Stimulated activated effector memory CD8-positive, alpha-beta T cell treated with anti-CD3 and anti-CD28 coated beads, Interleukin-12 subunit alpha, Interleukin-12 subunit beta, amount 100 ng/mL, for 72 hours (primary cell): ENCODE measurements at regions not wholly inside any gene's neighbourhood (a gene's known extent, or its start where the extent isn't known, plus 50 kb on each side); places are given as distances from the start of the nearest gene placed in this dataset.

Experiments used
- ATAC-seq: fragments of 150-1000 bp; cut with Tn5 transposase; 2 replicates; pipeline ENCODE4 v1.10.0; 2021
- DNase-seq, 2 donors: peaks; one replicate each; pipeline ENCODE4 v3.0.0; 2021 to 2022; ENCODE audit warnings: low spot score in 2 of 2
- H3K27ac Mint-ChIP-seq: one replicate; pipeline ENCODE4 v1.8.0; 2022; ENCODE audit warnings: mild to moderate bottlenecking, mixed read lengths
- H3K36me3 Mint-ChIP-seq: one replicate; pipeline ENCODE4 v1.8.0; 2022; ENCODE audit warnings: mild to moderate bottlenecking, mixed read lengths
- H3K4me1 Mint-ChIP-seq: one replicate; pipeline ENCODE4 v1.8.0; 2022; ENCODE audit warnings: mixed read lengths
- H3K4me3 Mint-ChIP-seq: one replicate; pipeline ENCODE4 v1.8.0; 2022; ENCODE audit warnings: mild to moderate bottlenecking, mixed read lengths
- H3K9me3 Mint-ChIP-seq: one replicate; pipeline ENCODE4 v1.8.0; 2022; ENCODE audit warnings: mixed read lengths

- ATAC-seq (no peak), DNase-seq (no peak)
- no peak overlapping the region for H3K4me3 Mint-ChIP-seq
- no peak overlapping the region for H3K27ac Mint-ChIP-seq
- no peaks in the 10 kb centered on the region for H3K36me3 Mint-ChIP-seq
- H3K4me1 Mint-ChIP-seq: peaks cover 8% of the 10 kb centered on the region
- peaks cover 5% of the 10 kb centered on the region for H3K9me3 Mint-ChIP-seq
Observed at GRCh38 chr6:163768905-163769304, 354.4 kb downstream of the QKI start.

GRCh38 chr6:163766936-163767335 is 352.4 kb downstream of the QKI start:
- DNase-seq (no peak), ATAC-seq (no peak)

GRCh38 chr6:163765335-163765734 is 350.8 kb downstream of the QKI start:
- H3K4me1 Mint-ChIP-seq: peaks cover 8% of the 10 kb centered on the region
- ATAC-seq: no peak
- H3K9me3 Mint-ChIP-seq: peaks cover 5% of the 10 kb centered on the region
- H3K27ac Mint-ChIP-seq: no peak overlapping the region
- H3K36me3 Mint-ChIP-seq: no peaks in the 10 kb centered on the region
- H3K4me3 Mint-ChIP-seq: no peak overlapping the region
- no peak for DNase-seq

More at GRCh38 chr6:163766936-163767335, 352.4 kb downstream of the QKI start:
- Mint-ChIP-seq H3K27ac (no peak overlapping the region), H3K4me1 (peaks cover 8% of the 10 kb centered on the region), H3K4me3 (no peak overlapping the region), H3K36me3 (no peaks in the 10 kb centered on the region), H3K9me3 (peaks cover 5% of the 10 kb centered on the region)

GRCh38 chr6:163764565-163764964 is 350.0 kb downstream of the QKI start:
- Mint-ChIP-seq H3K4me3 (no peak overlapping the region), H3K9me3 (peaks cover 5% of the 10 kb centered on the region), H3K4me1 (peaks cover 8% of the 10 kb centered on the region), H3K27ac (no peak overlapping the region), H3K36me3 (no peaks in the 10 kb centered on the region)
- ATAC-seq (peak; percentile 51), DNase-seq (no peak)

- Mint-ChIP-seq H3K4me1 (peaks cover 8% of the 10 kb centered on the region), H3K4me3 (no peak overlapping the region), H3K27ac (no peak overlapping the region), H3K9me3 (peaks cover 2% of the 10 kb centered on the region), H3K36me3 (no peaks in the 10 kb centered on the region)
- no peak for ATAC-seq
- no peak for DNase-seq
Observed at GRCh38 chr6:163761481-163761880, 347.0 kb downstream of the QKI start.

GRCh38 chr6:163760860-163761259 is 346.3 kb downstream of the QKI start:
- DNase-seq (peak in 1 of 2 donors; percentile 12), ATAC-seq (no peak)
- no peak overlapping the region for H3K4me3 Mint-ChIP-seq
- peaks cover 8% of the 10 kb centered on the region for H3K4me1 Mint-ChIP-seq
- peaks cover 2% of the 10 kb centered on the region for H3K9me3 Mint-ChIP-seq
- H3K27ac Mint-ChIP-seq: no peak overlapping the region
- no peaks in the 10 kb centered on the region for H3K36me3 Mint-ChIP-seq

GRCh38 chr6:163759542-163759941 is 345.0 kb downstream of the QKI start:
- Mint-ChIP-seq H3K27ac (no peak overlapping the region), H3K4me3 (no peak overlapping the region), H3K9me3 (peaks cover 2% of the 10 kb centered on the region), H3K36me3 (no peaks in the 10 kb centered on the region), H3K4me1 (peaks cover 6% of the 10 kb centered on the region)
- peak in 1 of 2 donors; percentile 17 for DNase-seq
- no peak for ATAC-seq

- Mint-ChIP-seq H3K4me3 (no peak overlapping the region), H3K9me3 (peaks cover 4% of the 10 kb centered on the region), H3K27ac (no peak overlapping the region), H3K4me1 (peaks cover 4% of the 10 kb centered on the region), H3K36me3 (peaks cover 1% of the 10 kb centered on the region)
- DNase-seq (peak in 1 of 2 donors; percentile 8), ATAC-seq (no peak)
Observed at GRCh38 chr6:163757520-163757919, 343.0 kb downstream of the QKI start.

GRCh38 chr6:163756079-163756478 is 341.6 kb downstream of the QKI start:
- peaks cover 8% of the 10 kb centered on the region for H3K9me3 Mint-ChIP-seq
- peaks cover 14% of the 10 kb centered on the region for H3K4me1 Mint-ChIP-seq
- no peak overlapping the region for H3K4me3 Mint-ChIP-seq

GRCh38 chr6:163754866-163755265 is 340.3 kb downstream of the QKI start:
- peaks cover 25% of the 10 kb centered on the region for H3K4me1 Mint-ChIP-seq
- peaks cover 8% of the 10 kb centered on the region for H3K9me3 Mint-ChIP-seq
- H3K27ac Mint-ChIP-seq: no peak overlapping the region
- H3K4me3 Mint-ChIP-seq: no peak overlapping the region
- peaks cover 10% of the 10 kb centered on the region for H3K36me3 Mint-ChIP-seq
- ATAC-seq (no peak), DNase-seq (peak in 1 of 2 donors; percentile 2)

More at GRCh38 chr6:163756079-163756478, 341.6 kb downstream of the QKI start:
- H3K36me3 Mint-ChIP-seq: peaks cover 6% of the 10 kb centered on the region
- ATAC-seq (no peak), DNase-seq (peak in 1 of 2 donors; percentile 17)
- no peak overlapping the region for H3K27ac Mint-ChIP-seq

GRCh38 chr6:163753430-163753829 is 338.9 kb downstream of the QKI start:
- DNase-seq: peak in 1 of 2 donors; percentile 43
- ATAC-seq: peak; percentile 65
- Mint-ChIP-seq H3K9me3 (peaks cover 8% of the 10 kb centered on the region), H3K27ac (no peak overlapping the region), H3K4me3 (no peak overlapping the region), H3K36me3 (peaks cover 10% of the 10 kb centered on the region), H3K4me1 (peaks cover 25% of the 10 kb centered on the region)

- Mint-ChIP-seq H3K36me3 (peaks cover 10% of the 10 kb centered on the region), H3K9me3 (peaks cover 6% of the 10 kb centered on the region), H3K4me3 (no peak overlapping the region), H3K27ac (peak overlapping the region; percentile 63), H3K4me1 (peaks cover 25% of the 10 kb centered on the region)
- no peak for ATAC-seq
- peak in 1 of 2 donors; percentile 33 for DNase-seq
Observed at GRCh38 chr6:163752446-163752845, 337.9 kb downstream of the QKI start.

GRCh38 chr6:163751032-163751525 is 336.6 kb downstream of the QKI start:
- peaks cover 25% of the 10 kb centered on the region for H3K4me1 Mint-ChIP-seq
- H3K4me3 Mint-ChIP-seq: peak overlapping the region; percentile 48
- H3K27ac Mint-ChIP-seq: peak overlapping the region; percentile 91
- peaks cover 10% of the 10 kb centered on the region for H3K36me3 Mint-ChIP-seq
- H3K9me3 Mint-ChIP-seq: peaks cover 5% of the 10 kb centered on the region
- ATAC-seq (peak; percentile 66), DNase-seq (peak in 1 of 2 donors; percentile 53)

- Mint-ChIP-seq H3K27ac (peak overlapping the region; percentile 91), H3K36me3 (peaks cover 10% of the 10 kb centered on the region), H3K9me3 (peaks cover 5% of the 10 kb centered on the region), H3K4me3 (peak overlapping the region; percentile 48), H3K4me1 (peaks cover 25% of the 10 kb centered on the region)
- DNase-seq: peak in 1 of 2 donors; percentile 12
- ATAC-seq: peak; percentile 57
Observed at GRCh38 chr6:163750431-163751031, 336.0 kb downstream of the QKI start.

GRCh38 chr6:163748886-163749285 is 334.4 kb downstream of the QKI start:
- H3K4me3 Mint-ChIP-seq: no peak overlapping the region

GRCh38 chr6:163748036-163748435 is 333.5 kb downstream of the QKI start:
- ATAC-seq: no peak
- peaks cover 5% of the 10 kb centered on the region for H3K9me3 Mint-ChIP-seq
- no peak overlapping the region for H3K27ac Mint-ChIP-seq
- H3K4me1 Mint-ChIP-seq: peaks cover 25% of the 10 kb centered on the region
- H3K36me3 Mint-ChIP-seq: peaks cover 10% of the 10 kb centered on the region
- DNase-seq: peak in 1 of 2 donors; percentile 12
- no peak overlapping the region for H3K4me3 Mint-ChIP-seq

More at GRCh38 chr6:163748886-163749285, 334.4 kb downstream of the QKI start:
- H3K9me3 Mint-ChIP-seq: peaks cover 5% of the 10 kb centered on the region
- DNase-seq (peak in 1 of 2 donors; percentile 35), ATAC-seq (no peak)
- peak overlapping the region; percentile 23 for H3K27ac Mint-ChIP-seq
- H3K36me3 Mint-ChIP-seq: peaks cover 10% of the 10 kb centered on the region
- H3K4me1 Mint-ChIP-seq: peaks cover 25% of the 10 kb centered on the region
